DLD1 (cell line): ENCODE measurements at regions not wholly inside any gene's neighbourhood (a gene's known extent, or its start where the extent isn't known, plus 50 kb on each side); places are given as distances from the start of the nearest gene placed in this dataset.

Experiments
- in situ Hi-C: cut with HindIII; loops from 2 replicates; pipeline ENCODE4 v1.10.0; 2017; ENCODE audit warnings: low sequenced_read_pairs

- in situ Hi-C loops, result no loop called here
Measured at GRCh38 chr6:51505434-51505833, 582.0 kb downstream of the PKHD1 start.

DNA sequence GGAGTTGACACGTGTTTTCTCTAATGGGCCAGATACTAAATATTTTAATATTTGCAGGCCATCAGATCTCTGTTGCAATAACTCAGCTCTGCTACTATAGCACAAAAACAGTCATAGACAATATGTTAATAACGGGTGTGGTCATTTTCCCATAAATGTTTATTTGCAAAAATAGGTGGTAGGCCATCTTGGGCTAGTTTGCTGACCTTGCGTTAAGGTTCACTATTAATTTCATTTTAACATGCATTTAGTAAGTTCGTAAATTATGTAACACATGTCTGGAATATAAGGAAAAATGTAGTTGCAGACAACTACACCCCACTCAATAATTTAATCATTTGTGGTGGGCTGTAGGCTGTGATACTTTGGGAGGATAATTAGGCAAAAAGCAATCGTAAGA is 577.8 kb downstream of the PKHD1 start:
- in situ Hi-C loops, result no loop called here

- in situ Hi-C loops, result no loop called here
Measured at GRCh38 chr6:51511081-51511480, 576.3 kb downstream of the PKHD1 start.

DNA sequence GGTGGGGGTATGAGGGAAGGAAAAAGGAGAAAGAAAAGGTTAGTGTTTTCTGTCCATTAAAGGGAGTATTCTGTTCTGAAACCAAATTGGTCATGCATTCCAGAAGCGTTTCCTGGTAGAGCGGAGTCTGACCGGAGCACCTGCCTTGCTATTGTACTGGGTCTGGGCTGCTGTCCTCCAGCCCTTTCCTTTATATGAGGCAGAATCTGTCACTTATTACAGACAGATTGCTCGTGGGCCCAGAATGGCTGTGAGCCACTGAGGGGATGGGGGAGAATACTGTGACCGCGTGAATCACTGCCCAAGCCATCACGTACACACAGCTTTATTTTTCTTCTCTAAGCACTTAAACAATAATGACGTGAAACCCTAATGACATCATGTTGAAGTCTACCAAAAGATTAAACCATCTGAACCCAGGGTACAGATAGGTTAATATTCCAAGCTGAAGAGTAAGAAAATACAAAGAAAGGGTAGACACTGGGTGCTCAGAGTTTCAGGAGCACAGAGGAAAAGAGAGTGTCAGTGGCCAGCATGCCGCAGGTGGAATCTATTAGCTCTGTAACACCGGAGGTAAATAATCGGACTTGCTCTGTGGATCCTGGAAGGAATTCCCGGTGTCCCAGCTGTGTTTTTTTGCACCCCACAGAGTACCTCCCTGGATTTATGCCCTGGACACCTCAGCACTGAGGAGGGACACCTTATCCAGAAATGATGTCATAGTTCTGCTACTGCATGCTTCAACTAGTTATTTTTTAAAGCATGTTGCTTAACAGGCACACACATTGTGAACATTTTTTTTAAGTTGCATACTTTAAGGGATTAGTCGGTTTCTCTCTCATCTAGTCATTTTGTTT is 573.3 kb downstream of the PKHD1 start:
- in situ Hi-C loops, result no loop called here

DNA sequence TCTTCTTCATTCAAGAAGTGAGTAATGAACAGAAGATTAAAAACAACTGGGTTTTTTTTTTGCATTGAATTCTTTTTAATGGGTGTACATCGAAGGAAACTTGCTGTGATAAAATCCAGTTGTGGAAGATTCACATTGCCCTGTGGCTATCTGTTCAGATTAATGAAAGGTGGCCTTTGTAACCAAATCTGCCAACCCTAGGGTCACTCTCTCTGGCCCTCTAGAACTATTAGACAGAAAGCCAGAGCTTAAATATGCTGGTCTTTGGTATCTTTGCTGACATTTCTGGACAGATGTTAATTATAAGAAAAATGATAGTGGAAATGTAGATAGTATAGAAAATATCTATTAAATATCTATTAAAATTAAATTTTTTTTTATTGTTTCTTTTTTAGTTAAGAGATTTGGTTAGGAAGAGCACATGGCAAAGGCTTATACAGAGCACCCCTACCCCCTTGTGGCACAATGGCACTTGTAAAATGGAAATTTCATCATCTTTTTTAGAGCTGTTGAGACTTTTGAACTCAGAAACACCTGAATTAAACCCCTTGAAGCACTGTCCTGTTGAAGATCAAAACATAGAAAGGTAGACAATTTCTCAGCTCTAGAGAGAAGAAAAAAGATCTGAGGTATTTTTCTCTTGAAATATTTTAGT is 572.5 kb downstream of the PKHD1 start:
- in situ Hi-C loops, result no loop called here

- in situ Hi-C loops, result no loop called here
Measured at GRCh38 chr6:51526049-51526448, 561.4 kb downstream of the PKHD1 start.

- in situ Hi-C loops, result no loop called here
Measured at GRCh38 chr6:51526922-51527321, 560.5 kb downstream of the PKHD1 start.

GRCh38 chr6:51528556-51528955 is 558.9 kb downstream of the PKHD1 start:
- in situ Hi-C loops, result no loop called here

GRCh38 chr6:51529240-51529639 is 558.2 kb downstream of the PKHD1 start:
- in situ Hi-C loops, result no loop called here

- in situ Hi-C loops, result no loop called here
Measured at GRCh38 chr6:51531623-51532022, 555.8 kb downstream of the PKHD1 start.

- in situ Hi-C loops, result no loop called here
Measured at GRCh38 chr6:51533962-51534361, 553.5 kb downstream of the PKHD1 start.

DNA sequence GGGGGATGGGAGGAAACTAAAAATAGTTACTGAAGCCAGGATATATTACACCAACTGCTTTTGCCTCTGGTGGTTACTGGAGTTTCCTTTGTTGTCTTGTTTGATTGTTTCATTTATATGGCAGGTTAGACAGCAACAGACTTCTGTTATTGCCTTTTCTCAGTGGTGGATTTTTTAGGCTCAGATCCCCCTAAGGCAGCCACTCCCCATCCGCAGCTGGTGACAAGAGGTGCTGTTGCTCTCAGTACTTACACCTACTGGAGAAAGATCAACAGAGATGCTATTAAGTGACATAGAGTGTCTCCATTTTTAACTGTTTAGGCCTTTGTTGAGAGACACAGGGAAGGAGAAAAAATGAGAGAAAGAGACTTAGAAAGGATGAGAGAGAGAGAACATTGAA is 552.1 kb downstream of the PKHD1 start:
- in situ Hi-C loops, result no loop called here

GRCh38 chr6:51536728-51537127 is 550.7 kb downstream of the PKHD1 start:
- in situ Hi-C loops, result no loop called here

DNA sequence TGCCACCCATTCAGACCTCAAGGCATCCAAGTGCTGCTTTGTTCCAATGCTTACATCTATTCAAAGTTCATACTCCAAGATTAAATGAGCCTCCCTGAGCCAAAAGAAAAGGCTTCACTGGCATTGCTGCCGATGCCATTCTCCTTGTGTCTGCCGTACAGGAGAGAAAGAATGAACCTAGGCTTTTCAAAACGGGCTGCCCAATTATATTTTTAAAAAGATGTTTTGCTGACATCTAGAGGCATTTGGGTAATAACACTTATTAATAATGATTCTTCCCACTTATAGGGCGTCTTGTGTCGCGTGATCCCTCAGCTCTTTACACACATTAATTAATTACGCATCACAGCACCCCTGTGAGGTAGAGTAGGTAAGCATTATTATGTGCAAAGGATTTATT is 545.6 kb downstream of the PKHD1 start:
- in situ Hi-C loops, result no loop called here

DNA sequence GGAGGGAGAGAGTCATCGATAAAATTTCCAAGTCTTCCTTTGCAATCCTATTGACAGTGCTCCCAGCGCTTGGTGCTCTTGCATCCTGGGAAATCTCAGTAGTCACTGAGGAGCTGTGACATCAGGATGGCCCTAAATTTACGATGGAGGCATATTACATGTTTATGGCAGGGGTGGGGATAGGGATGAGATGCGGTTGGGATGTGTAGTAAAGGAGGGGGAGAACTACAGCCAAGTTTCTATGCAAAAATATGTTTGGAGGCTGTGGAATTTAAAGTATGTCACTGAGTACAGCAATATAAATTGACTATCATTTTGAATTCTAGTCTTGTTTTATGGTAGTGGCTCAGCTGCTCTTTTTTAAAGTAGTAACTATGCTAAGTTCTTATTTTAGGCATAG is 544.9 kb downstream of the PKHD1 start:
- in situ Hi-C loops, result no loop called here

GRCh38 chr6:51550243-51550642 is 537.2 kb downstream of the PKHD1 start:
- in situ Hi-C loops, result no loop called here

GRCh38 chr6:51552435-51552834 is 535.0 kb downstream of the PKHD1 start:
- in situ Hi-C loops, result no loop called here

- in situ Hi-C loops, result no loop called here
Measured at GRCh38 chr6:51553246-51554015, 534.0 kb downstream of the PKHD1 start.

DNA sequence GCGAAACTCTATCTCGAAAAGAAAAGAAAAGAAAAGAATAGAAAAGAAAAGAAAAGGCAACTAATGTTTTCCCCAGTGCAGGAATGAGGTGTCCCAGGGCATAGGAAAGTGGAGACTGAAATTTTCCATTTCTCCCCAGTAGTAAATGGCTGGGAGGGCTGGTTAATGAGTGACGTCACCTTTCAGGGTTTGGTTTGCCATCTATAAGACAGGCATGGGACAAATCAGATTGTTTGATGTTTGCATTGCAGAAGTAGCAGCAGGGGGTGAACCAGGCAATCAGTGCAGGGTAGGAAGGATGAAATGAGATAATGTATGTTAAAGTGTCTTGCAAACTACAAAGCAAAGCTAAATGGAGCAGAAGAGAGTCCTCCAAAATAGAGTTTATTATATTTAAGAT is 533.4 kb downstream of the PKHD1 start:
- in situ Hi-C loops, result no loop called here

DNA sequence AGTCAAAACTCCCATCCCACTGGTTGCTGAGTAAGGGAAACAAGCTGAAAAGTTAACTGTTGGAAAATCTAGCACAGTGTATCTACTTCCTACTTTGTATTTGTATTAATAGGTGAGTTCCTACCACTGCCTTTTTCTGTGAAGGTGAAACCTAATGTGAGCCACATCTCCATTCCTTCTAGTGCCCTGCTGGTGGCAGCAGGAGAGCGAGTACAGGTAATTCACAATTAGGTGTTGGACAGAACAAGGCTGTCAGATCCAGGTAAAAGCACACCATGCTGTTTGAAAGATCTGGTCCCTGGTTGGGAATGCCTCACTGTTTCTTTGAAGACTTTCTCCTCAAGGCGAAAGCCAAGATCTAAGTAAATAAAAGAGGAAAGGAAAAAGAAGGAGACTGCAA is 528.4 kb downstream of the PKHD1 start:
- in situ Hi-C loops, result no loop called here

DNA sequence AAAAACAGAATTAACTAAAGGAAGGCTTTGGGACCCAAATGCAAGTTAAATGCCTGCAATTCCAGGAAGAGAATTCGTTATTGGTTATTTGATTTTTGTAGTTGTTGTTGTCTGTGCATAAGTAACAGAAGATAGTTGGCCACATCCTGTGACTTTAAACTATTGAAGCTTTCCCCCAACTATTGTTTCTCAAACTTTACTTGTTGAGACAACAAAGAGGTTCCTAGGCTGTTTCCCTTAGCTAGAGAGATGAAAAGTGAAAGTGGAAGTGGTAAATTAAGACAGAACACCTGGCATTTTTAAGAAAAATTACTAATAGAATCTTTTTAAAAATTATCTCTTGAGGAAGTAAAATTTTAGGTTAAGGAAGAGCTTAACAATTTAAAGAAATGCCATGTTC is 525.2 kb downstream of the PKHD1 start:
- in situ Hi-C loops, result no loop called here
